H9 (cell line): ENCODE measurements at regions not wholly inside any gene's neighbourhood (a gene's known extent, or its start where the extent isn't known, plus 50 kb on each side); places are given as distances from the start of the nearest gene placed in this dataset.

Source experiments
- DNase-seq: peaks from one replicate; pipeline ENCODE4 v3.0.0-alpha.2; 2017
- H2AFZ ChIP-seq: one replicate; pipeline ENCODE4 v1.6.1; 2013; ENCODE audit warnings: mild to moderate bottlenecking, low read length, control low read depth, moderate library complexity
- H2AK5ac ChIP-seq: 2 replicates; pipeline ENCODE4 v1.6.1; 2013; ENCODE audit warnings: low read length, control low read depth, mixed read lengths; ENCODE audit not compliant: insufficient read length
- H2BK120ac ChIP-seq: one replicate; pipeline ENCODE4 v1.6.1; 2013; ENCODE audit warnings: low read depth, mild to moderate bottlenecking, low read length, control low read depth, inconsistent platforms; ENCODE audit not compliant: poor library complexity, severe bottlenecking
- H2BK12ac ChIP-seq: 2 replicates; pipeline ENCODE4 v1.6.1; 2013; ENCODE audit warnings: low read length, control low read depth, mixed read lengths, low read depth; ENCODE audit not compliant: insufficient read length
- H2BK15ac ChIP-seq: 2 replicates; pipeline ENCODE4 v1.6.1; 2013; ENCODE audit warnings: low read depth, low read length, control low read depth
- H2BK20ac ChIP-seq: one replicate; pipeline ENCODE4 v1.6.1; 2013; ENCODE audit warnings: low read depth, mild to moderate bottlenecking, low read length, control low read depth, inconsistent platforms; ENCODE audit not compliant: poor library complexity, severe bottlenecking
- H2BK5ac ChIP-seq: 2 replicates; pipeline ENCODE4 v1.6.1; 2013; ENCODE audit warnings: low read length, control low read depth, mixed read lengths; ENCODE audit not compliant: insufficient read length
- H3K14ac ChIP-seq: 2 replicates; pipeline ENCODE4 v1.6.1; 2013; ENCODE audit warnings: low read length, control low read depth; ENCODE audit not compliant: insufficient read depth
- H3K18ac ChIP-seq: 2 replicates; pipeline ENCODE4 v1.6.1; 2013; ENCODE audit warnings: low read depth, mild to moderate bottlenecking, mixed read lengths, low read length, control low read depth; ENCODE audit not compliant: insufficient read length
- H3K23ac ChIP-seq: 2 replicates; pipeline ENCODE4 v1.6.1; 2013; ENCODE audit warnings: low read length, control low read depth, mixed read lengths, low read depth; ENCODE audit not compliant: insufficient read length
- H3K23me2 ChIP-seq: 2 replicates; pipeline ENCODE4 v1.6.1; 2013; ENCODE audit warnings: low read depth, mild to moderate bottlenecking, mixed read lengths, low read length, control low read depth; ENCODE audit not compliant: insufficient read length, poor library complexity, severe bottlenecking
- H3K27ac ChIP-seq: 2 replicates; pipeline ENCODE4 v1.5.1; 2013; ENCODE audit warnings: low read length, control low read depth, mixed read lengths, low read depth; ENCODE audit not compliant: insufficient read length
- H3K27me3 ChIP-seq: 2 replicates; pipeline ENCODE4 v1.6.1; 2013; ENCODE audit warnings: low read length, control low read depth, inconsistent platforms; ENCODE audit not compliant: insufficient read depth
- H3K4ac ChIP-seq: 2 replicates; pipeline ENCODE4 v1.6.1; 2013; ENCODE audit warnings: low read depth, mild to moderate bottlenecking, control low read depth, inconsistent platforms, low read length, moderate library complexity
- H3K4me1 ChIP-seq: 2 replicates; pipeline ENCODE4 v1.6.1; 2013; ENCODE audit warnings: low read length, control low read depth, inconsistent platforms; ENCODE audit not compliant: insufficient read depth
- H3K4me2 ChIP-seq: 2 replicates; pipeline ENCODE4 v1.6.1; 2013; ENCODE audit warnings: low read length, control low read depth, mixed read lengths; ENCODE audit not compliant: insufficient read length, insufficient read depth
- H3K56ac ChIP-seq: 2 replicates; pipeline ENCODE4 v1.6.1; 2013; ENCODE audit warnings: low read depth, mild to moderate bottlenecking, mixed read lengths, low read length, control low read depth; ENCODE audit not compliant: insufficient read length
- H3K79me1 ChIP-seq: 2 replicates; pipeline ENCODE4 v1.6.1; 2013; ENCODE audit warnings: low read depth, mild to moderate bottlenecking, moderate library complexity, low read length, control low read depth, inconsistent platforms; ENCODE audit not compliant: insufficient read depth, poor library complexity, severe bottlenecking
- H3K79me2 ChIP-seq: 2 replicates; pipeline ENCODE4 v1.6.1; 2013; ENCODE audit warnings: low read length, control low read depth, inconsistent platforms; ENCODE audit not compliant: insufficient read depth
- H3K9ac ChIP-seq: 2 replicates; pipeline ENCODE4 v1.6.1; 2013; ENCODE audit warnings: low read length, control low read depth, mixed read lengths; ENCODE audit not compliant: insufficient read length; ENCODE audit errors: extremely low read depth
- H3K9me3 ChIP-seq: one replicate; pipeline ENCODE4 v1.6.1; 2013; ENCODE audit warnings: low read depth, low read length, inconsistent platforms; ENCODE audit not compliant: control insufficient read depth
- H3T11ph ChIP-seq: one replicate; pipeline ENCODE4 v1.6.1; 2013; ENCODE audit warnings: mild to moderate bottlenecking, low read length, control low read depth, inconsistent platforms
- H4K20me1 ChIP-seq: one replicate; pipeline ENCODE4 v1.6.1; 2013; ENCODE audit not compliant: control insufficient read depth, insufficient read length, insufficient read depth
- H4K5ac ChIP-seq: 2 replicates; pipeline ENCODE4 v1.6.1; 2013; ENCODE audit warnings: low read depth, mild to moderate bottlenecking, mixed read lengths, low read length, control low read depth; ENCODE audit not compliant: insufficient read length
- H4K8ac ChIP-seq: replicated peaks from 2 replicates; pipeline ENCODE4 v1.6.1; 2013; ENCODE audit warnings: low read length, control low read depth, mixed read lengths, low read depth; ENCODE audit not compliant: insufficient read length
- H4K91ac ChIP-seq: 2 replicates; pipeline ENCODE4 v1.6.1; 2013; ENCODE audit warnings: low read depth, mild to moderate bottlenecking, moderate library complexity, mixed read lengths, low read length, control low read depth; ENCODE audit not compliant: insufficient read length
- H3K27ac Mint-ChIP-seq, 3 experiments: 2 replicates in 2 of 3; 3 replicates in 1 of 3; pipeline ENCODE4 v1.8.0; 2020 to 2021; ENCODE audit warnings: mixed read lengths in 3 of 3, mild to moderate bottlenecking in 1 of 3, moderate library complexity in 1 of 3
- H3K27me3 Mint-ChIP-seq: 2 replicates; pipeline ENCODE4 v1.8.0; 2021; ENCODE audit warnings: low read depth, mild to moderate bottlenecking, moderate library complexity, mixed read lengths
- H3K36me3 Mint-ChIP-seq, 3 experiments: 2 replicates in 2 of 3; 3 replicates in 1 of 3; pipeline ENCODE4 v1.8.0; 2020 to 2021; ENCODE audit warnings: low read depth in 3 of 3, mixed read lengths in 3 of 3; ENCODE audit not compliant: insufficient read depth in 1 of 3
- H3K4me1 Mint-ChIP-seq, 2 experiments: 2 replicates each; pipeline ENCODE4 v1.8.0; 2020; ENCODE audit warnings: mixed read lengths in 2 of 2
- H3K4me3 Mint-ChIP-seq, 2 experiments: 2 replicates in 1 of 2; 3 replicates in 1 of 2; pipeline ENCODE4 v1.8.0; 2020 to 2021; ENCODE audit warnings: mild to moderate bottlenecking in 2 of 2, mixed read lengths in 2 of 2, moderate library complexity in 1 of 2
- H3K9me3 Mint-ChIP-seq, 2 experiments: 2 replicates in 1 of 2; 3 replicates in 1 of 2; pipeline ENCODE4 v1.8.0; 2020; ENCODE audit warnings: mild to moderate bottlenecking in 2 of 2, mixed read lengths in 2 of 2, moderate library complexity in 1 of 2
- WGBS: extraction: QIAGEN DNeasy Blood & Tissue Kit; methylation state at CpG from one replicate; pipeline ENCODE4 v1.1.7; 2013; ENCODE audit warnings: missing lambda C conversion rate, low lambda C conversion rate, mixed read lengths; ENCODE audit not compliant: insufficient read length; ENCODE audit errors: extremely low coverage; 5-methylcytosine and 5-hydroxymethylcytosine counted together
- TF ChIP-seq, protein P1 (sequence below): fragments of 200-600 bp; sonication (generic); conservative IDR thresholded peaks from 3 replicates; pipeline ENCODE4 v1.8.0; 2021; ENCODE audit warnings: antibody characterized with exemption, mild to moderate bottlenecking

DNA sequence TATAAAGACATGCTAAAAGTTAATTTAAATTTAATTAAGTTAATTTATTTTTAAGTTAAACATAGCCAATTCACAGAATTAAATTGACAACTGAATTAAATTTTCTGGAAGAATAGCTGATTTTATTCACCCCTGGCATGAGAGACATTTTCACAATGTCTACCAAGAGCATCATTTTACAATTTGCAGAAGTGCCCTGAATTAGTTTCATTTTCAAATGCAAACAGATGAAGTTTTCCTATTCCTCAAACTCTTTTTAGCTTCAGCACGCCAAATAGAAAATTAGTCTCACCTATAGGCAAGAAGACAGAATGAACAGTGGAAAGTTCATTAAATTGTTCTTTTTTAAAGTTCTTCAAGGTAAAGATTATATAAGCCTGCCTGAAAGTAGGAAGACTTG lies 259.3 kb downstream of the ZBBX start:
- H3K79me1 ChIP-seq: no peaks in the 10 kb centered on the region
- H2BK15ac ChIP-seq: no peak overlapping the region
- H3K56ac ChIP-seq: no peak overlapping the region
- H3K4me1 ChIP-seq: no peaks in the 10 kb centered on the region
- no peak overlapping the region for H2BK120ac ChIP-seq
- no peak overlapping the region for H2AK5ac ChIP-seq
- H3K4ac ChIP-seq: no peak overlapping the region
- no peak overlapping the region for H4K5ac ChIP-seq
- H3K23me2 ChIP-seq: no peaks in the 10 kb centered on the region
- H3K79me2 ChIP-seq: no peaks in the 10 kb centered on the region
- no CpG with 5 or more reads among the region's 1 CpG for WGBS
- no peak overlapping the region for H3K9ac ChIP-seq
- H3K14ac ChIP-seq: no peak overlapping the region
- Mint-ChIP-seq H3K4me1 (no peaks in the 10 kb centered on the region; a peak in 1 of 4 replicates), H3K4me3 (no peak overlapping the region), H3K9me3 (peaks cover 0 to 3% of the 10 kb centered on the region in 2 experiments; a peak in 2 of 5 replicates), H3K27me3 (no peaks in the 10 kb centered on the region; the same call in 1 of the 2 replicates), H3K27ac (no peak overlapping the region), H3K36me3 (no peaks in the 10 kb centered on the region; a peak in 2 of 7 replicates)
- H4K91ac ChIP-seq: no peak overlapping the region
- H3K9me3 ChIP-seq: no peaks in the 10 kb centered on the region
- H2BK5ac ChIP-seq: no peak overlapping the region
- H2AFZ ChIP-seq: no peak overlapping the region
- no peak overlapping the region for H3K18ac ChIP-seq
- no peak overlapping the region for H3K27ac ChIP-seq
- H4K8ac ChIP-seq: no peak overlapping the region
- H3K27me3 ChIP-seq: no peaks in the 10 kb centered on the region
- no peak overlapping the region for H3K23ac ChIP-seq
- no peaks in the 10 kb centered on the region for H4K20me1 ChIP-seq
- H3K4me2 ChIP-seq: no peak overlapping the region
- DNase-seq: no peak
- H3T11ph ChIP-seq: no peak overlapping the region
- no peak overlapping the region for H2BK12ac ChIP-seq
- TF ChIP-seq, protein P1, sequence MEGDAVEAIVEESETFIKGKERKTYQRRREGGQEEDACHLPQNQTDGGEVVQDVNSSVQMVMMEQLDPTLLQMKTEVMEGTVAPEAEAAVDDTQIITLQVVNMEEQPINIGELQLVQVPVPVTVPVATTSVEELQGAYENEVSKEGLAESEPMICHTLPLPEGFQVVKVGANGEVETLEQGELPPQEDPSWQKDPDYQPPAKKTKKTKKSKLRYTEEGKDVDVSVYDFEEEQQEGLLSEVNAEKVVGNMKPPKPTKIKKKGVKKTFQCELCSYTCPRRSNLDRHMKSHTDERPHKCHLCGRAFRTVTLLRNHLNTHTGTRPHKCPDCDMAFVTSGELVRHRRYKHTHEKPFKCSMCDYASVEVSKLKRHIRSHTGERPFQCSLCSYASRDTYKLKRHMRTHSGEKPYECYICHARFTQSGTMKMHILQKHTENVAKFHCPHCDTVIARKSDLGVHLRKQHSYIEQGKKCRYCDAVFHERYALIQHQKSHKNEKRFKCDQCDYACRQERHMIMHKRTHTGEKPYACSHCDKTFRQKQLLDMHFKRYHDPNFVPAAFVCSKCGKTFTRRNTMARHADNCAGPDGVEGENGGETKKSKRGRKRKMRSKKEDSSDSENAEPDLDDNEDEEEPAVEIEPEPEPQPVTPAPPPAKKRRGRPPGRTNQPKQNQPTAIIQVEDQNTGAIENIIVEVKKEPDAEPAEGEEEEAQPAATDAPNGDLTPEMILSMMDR: no peak
- H2BK20ac ChIP-seq: no peak overlapping the region
